ENCODE measurements at regions not wholly inside any gene's neighbourhood (a gene's known extent, or its start where the extent isn't known, plus 50 kb on each side); places are given as distances from the start of the nearest gene placed in this dataset.

DNA sequence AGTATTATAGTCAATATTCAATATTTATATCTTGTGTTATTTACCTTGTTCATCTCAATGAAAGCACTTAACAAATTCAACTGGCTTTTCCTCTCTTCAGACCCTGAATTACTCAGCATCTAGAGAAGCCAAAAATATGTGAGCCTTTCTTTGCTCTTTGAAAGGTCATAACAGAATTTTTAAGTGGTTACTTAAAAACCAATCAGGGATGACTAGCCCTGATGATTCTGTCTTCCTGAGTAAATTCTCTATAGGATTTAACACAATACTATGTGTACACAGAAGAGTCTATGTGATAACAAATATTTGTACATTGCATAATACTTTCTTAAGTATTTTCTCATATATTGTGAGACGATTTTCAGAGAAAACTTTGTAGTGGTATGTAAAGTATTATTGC, 546.3 kb downstream of the MAT2B start:
- intact Hi-C loops (cut with micrococcal nuclease): no loop called here
- no peak for FAIRE-seq
- H3K4me1 ChIP-seq (ENCODE audit: control insufficient read depth, extremely low read depth, insufficient read depth, low read length): no peaks in the 10 kb centered on the region
- H3K9ac ChIP-seq (replicated peaks; ENCODE audit: extremely low read depth, insufficient read depth, low read length): no peak overlapping the region
- no peaks in the 10 kb centered on the region for H3K9me3 ChIP-seq (replicated peaks; ENCODE audit: control insufficient read depth, insufficient read depth, low read length)
- no peak overlapping the region for H3K27ac ChIP-seq (ENCODE audit: insufficient read depth, low read depth, low read length)
- H4K20me1 ChIP-seq (replicated peaks; ENCODE audit: control insufficient read depth, extremely low read depth, insufficient read depth, low read length): no peaks in the 10 kb centered on the region
- no peak overlapping the region for H3K4me3 ChIP-seq (replicated peaks in 1 of 3; ENCODE audit: insufficient read depth in 1 of 3, low read depth in 1 of 3, low read length in 3 of 3)
- POLR2A ChIA-PET: no interaction called here
- TF ChIP-seq FOS (IDR thresholded peaks at IDR 0.05; ENCODE audit: borderline replicate concordance, insufficient read depth, low read length) (no peak), POLR2A (IDR thresholded peaks at IDR 0.05; ENCODE audit: low read depth, low read length) (no peak), JUN (IDR thresholded peaks at IDR 0.05; ENCODE audit: borderline replicate concordance, insufficient read depth, insufficient read length, low read depth) (no peak), EZH2 (IDR thresholded peaks at IDR 0.05; ENCODE audit: borderline replicate concordance, low read depth, low read length, severe bottlenecking) (no peak), MYC (IDR thresholded peaks at IDR 0.05; ENCODE audit: low read depth, low read length) (no peak), POLR2AphosphoS5 (IDR thresholded peaks at IDR 0.05; ENCODE audit: insufficient read depth, low read depth, low read length) (no peak), GATA2 (IDR thresholded peaks at IDR 0.05; ENCODE audit: insufficient read depth, insufficient read length, low read depth, low read length) (no peak)
- TF ChIP-seq, protein P1, sequence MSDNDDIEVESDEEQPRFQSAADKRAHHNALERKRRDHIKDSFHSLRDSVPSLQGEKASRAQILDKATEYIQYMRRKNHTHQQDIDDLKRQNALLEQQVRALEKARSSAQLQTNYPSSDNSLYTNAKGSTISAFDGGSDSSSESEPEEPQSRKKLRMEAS (IDR thresholded peaks at IDR 0.05; ENCODE audit: insufficient read depth, insufficient read length): no peak
- TF ChIP-seq, protein P2, sequence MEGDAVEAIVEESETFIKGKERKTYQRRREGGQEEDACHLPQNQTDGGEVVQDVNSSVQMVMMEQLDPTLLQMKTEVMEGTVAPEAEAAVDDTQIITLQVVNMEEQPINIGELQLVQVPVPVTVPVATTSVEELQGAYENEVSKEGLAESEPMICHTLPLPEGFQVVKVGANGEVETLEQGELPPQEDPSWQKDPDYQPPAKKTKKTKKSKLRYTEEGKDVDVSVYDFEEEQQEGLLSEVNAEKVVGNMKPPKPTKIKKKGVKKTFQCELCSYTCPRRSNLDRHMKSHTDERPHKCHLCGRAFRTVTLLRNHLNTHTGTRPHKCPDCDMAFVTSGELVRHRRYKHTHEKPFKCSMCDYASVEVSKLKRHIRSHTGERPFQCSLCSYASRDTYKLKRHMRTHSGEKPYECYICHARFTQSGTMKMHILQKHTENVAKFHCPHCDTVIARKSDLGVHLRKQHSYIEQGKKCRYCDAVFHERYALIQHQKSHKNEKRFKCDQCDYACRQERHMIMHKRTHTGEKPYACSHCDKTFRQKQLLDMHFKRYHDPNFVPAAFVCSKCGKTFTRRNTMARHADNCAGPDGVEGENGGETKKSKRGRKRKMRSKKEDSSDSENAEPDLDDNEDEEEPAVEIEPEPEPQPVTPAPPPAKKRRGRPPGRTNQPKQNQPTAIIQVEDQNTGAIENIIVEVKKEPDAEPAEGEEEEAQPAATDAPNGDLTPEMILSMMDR (IDR thresholded peaks at IDR 0.05; ENCODE audit: extremely low read depth in 1 of 2, insufficient read depth in 1 of 2, low read depth in 1 of 2, low read length in 2 of 2): no peak
- no peaks in the 10 kb centered on the region for H3K27me3 ChIP-seq (ENCODE audit: control insufficient read depth in 2 of 2, insufficient read depth in 2 of 2, low read length in 2 of 2)
- BruUV-seq (replicated peaks): no TSS peak
- H3K4me2 ChIP-seq (ENCODE audit: insufficient read depth, low read length): no peak overlapping the region
- no peaks in the 10 kb centered on the region for H3K79me2 ChIP-seq (ENCODE audit: control insufficient read depth, insufficient read depth, low read length)
- DNase-seq (ENCODE audit: low read depth, low spot score): no peak
- H2AFZ ChIP-seq (ENCODE audit: low read depth, low read length): no peak overlapping the region
- CTCF ChIA-PET: interaction anchor here (1.4 to 2.1 kb wide), 3 partner anchors 39 to 453 kb away, joined by 4 to 8 read pairs (median 5); no protein-coding TSS in a partner anchor
- dilution Hi-C loops (cut with MboI; ENCODE audit: extremely low pct_ligation_motif_present, low sequenced_read_pairs): no loop called here
- no peaks in the 10 kb centered on the region for H3K9me1 ChIP-seq (replicated peaks; ENCODE audit: control insufficient read depth, extremely low read depth, insufficient read depth, low read length)
- H3K36me3 ChIP-seq (ENCODE audit: control insufficient read depth in 2 of 2, extremely low read depth in 1 of 2, insufficient read depth in 2 of 2, low read length in 2 of 2): no peaks in the 10 kb centered on the region

Data from endothelial cell of umbilical vein (primary cell).